H7 (cell line): ENCODE measurements at regions not wholly inside any gene's neighbourhood (a gene's known extent, or its start where the extent isn't known, plus 50 kb on each side); places are given as distances from the start of the nearest gene placed in this dataset.

Experiments
- DNase-seq: peaks from one replicate; pipeline ENCODE4 v3.0.0; 2012
- H3K27me3 ChIP-seq: 2 replicates; pipeline ENCODE4 v1.6.0; 2011; ENCODE audit warnings: mild to moderate bottlenecking, low read length; ENCODE audit not compliant: control insufficient read depth, insufficient read depth
- H3K36me3 ChIP-seq: replicated peaks from 2 replicates; pipeline ENCODE4 v1.5.1; 2011; ENCODE audit warnings: low read length; ENCODE audit not compliant: control insufficient read depth, insufficient read depth
- H3K4me3 ChIP-seq: 2 replicates; pipeline ENCODE4 v1.5.1; 2011; ENCODE audit warnings: low read depth, mild to moderate bottlenecking, control low read depth, low read length, moderate library complexity; ENCODE audit not compliant: insufficient read depth

DNA sequence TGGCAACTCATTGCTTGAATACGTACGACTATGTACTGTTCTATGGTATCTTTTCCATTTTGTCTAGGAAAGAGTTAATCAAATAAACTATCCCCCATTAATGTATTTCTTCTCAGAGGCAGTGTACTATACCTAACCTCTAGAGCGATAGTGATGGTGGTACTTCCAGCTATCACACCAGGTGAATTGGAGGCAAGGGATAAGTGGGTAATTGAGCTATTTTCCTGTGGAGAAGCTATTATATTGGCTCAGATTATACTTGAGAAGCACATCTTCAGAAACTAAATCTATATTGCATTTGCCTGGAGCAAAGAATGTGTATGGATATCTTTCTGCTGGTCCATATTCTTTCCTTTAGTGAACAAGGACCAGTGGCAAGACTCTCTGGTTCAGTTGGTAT is 430.7 kb upstream of the KHDRBS2 start:
- DNase-seq: no peak
- Histone ChIP-seq H3K4me3 (no peak overlapping the region), H3K27me3 (no peaks in the 10 kb centered on the region), H3K36me3 (no peaks in the 10 kb centered on the region)

DNA sequence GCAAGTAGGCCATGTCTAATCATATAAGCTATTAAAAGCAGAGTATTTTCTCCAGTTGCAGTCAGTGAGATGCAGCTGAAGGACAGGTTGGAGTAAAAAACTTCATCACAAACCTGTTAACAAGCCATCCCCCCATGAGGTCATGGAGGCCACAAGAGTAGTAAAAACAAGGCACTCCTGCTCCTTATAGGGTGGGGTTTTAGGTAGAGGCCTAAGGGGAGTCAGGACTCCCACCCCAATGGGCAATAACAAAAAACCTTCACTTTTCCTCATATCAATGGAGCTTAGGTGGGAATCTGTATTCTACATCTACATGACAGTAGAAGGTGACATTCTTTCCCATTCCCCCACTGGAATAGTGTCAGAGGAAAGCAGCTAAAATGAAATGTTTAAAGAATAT is 428.1 kb upstream of the KHDRBS2 start:
- Histone ChIP-seq H3K27me3 (no peaks in the 10 kb centered on the region), H3K4me3 (no peak overlapping the region)

DNA sequence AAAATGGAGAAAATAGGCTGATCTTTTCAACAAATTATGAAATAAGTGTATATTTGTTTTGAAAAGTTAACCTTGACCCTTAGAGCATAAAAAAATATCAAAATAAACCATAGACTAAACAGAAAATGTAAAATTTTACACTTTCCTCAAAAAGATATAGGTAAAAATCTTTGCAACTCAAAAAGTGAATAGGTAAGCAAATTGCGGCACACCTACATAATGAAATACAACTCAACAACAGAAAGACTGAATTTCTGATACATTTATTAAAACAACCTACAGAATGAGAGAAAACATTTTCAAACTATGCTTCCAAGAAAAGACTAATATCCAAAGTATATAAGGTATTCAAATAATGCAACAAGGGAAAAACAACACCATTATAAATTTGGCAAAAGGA is 425.7 kb upstream of the KHDRBS2 start:
- DNase-seq: no peak
- H3K27me3 ChIP-seq: no peaks in the 10 kb centered on the region
- H3K36me3 ChIP-seq: no peaks in the 10 kb centered on the region

More for the DNA sequence above, 428.1 kb upstream of the KHDRBS2 start:
- DNase-seq: no peak
- H3K36me3 ChIP-seq: no peaks in the 10 kb centered on the region

DNA sequence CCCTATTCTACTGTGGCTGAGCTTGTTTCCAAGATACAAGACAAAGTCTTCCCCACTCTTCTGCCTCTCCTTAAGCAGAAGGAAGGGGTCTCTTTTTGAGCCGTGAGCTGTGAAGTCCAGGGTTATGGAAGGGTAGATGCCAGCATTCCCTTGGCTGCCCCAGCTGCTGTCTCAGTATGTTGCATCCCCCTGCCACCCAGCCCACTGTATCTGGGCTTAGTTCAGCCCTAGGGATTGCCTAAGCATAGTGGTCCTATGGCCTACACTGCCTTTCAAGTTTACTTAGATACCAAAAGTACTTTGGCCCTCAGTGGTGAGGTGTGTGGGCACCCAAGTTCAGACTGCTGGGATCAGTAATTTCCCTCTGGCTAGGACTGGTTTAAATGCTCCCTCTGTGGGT is 421.9 kb upstream of the KHDRBS2 start:
- no peak for DNase-seq
- H3K27me3 ChIP-seq: no peaks in the 10 kb centered on the region
- no peaks in the 10 kb centered on the region for H3K36me3 ChIP-seq
- no peak overlapping the region for H3K4me3 ChIP-seq

More for the DNA sequence above, 425.7 kb upstream of the KHDRBS2 start:
- H3K4me3 ChIP-seq: no peak overlapping the region

DNA sequence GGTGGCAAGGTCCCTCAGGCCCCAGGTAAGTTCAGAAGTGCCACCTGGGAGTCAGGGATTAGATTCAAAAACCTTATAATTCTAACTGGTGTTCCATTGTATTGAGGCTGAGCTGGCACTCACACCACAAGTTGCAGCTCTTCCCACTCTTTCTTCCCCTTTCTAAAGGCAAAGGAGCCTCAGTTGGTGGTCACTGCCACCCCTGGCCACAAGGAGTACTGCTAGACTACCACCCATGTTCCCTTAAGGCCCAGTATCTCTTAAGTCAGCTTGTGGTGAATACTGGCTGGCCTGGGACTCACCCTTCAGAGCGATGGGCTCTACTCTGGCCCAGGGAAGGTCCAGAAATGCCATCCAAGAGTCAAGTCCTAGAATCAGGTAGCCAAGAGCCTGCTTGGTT is 421.1 kb upstream of the KHDRBS2 start:
- no peaks in the 10 kb centered on the region for H3K36me3 ChIP-seq
- no peak for DNase-seq
- no peaks in the 10 kb centered on the region for H3K27me3 ChIP-seq
- H3K4me3 ChIP-seq: no peak overlapping the region

DNA sequence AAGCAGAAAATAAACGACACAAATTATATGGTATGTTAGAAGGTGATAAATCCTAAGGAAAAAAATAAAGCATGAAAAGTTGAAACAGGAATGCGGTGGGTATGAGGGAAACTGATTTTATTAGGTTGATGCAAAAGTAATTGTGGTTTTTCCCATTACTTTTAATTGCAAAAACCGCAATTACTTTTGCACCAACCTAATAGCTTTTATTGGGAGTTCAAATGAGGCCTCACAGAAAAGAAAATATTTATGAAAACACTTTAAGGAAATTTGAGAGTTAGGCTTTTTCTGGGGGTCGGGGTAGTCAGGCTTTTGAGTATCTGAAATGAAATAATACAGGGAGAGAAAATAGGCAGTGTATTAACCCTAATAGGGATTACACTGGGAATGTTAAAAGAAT is 397.0 kb upstream of the KHDRBS2 start:
- Histone ChIP-seq H3K27me3 (no peaks in the 10 kb centered on the region), H3K4me3 (no peak overlapping the region), H3K36me3 (no peaks in the 10 kb centered on the region)
- DNase-seq: no peak

DNA sequence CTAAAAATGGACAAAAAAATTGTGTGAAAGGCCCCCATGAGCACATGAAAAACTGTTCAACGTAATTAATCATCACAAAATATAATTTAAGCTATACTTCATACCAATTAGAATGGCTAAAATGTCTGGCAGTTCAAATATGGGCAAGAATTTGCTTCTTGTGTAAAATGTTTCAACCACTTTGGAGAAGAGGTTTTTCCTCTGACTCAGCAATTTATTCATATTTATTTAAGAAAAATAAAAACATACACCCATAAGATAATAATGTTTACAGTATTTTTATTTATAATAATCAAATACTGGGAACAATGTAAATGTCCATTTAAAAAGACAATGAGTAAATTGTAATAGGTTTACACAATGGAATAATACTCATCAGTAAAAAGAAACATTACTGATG is 395.1 kb upstream of the KHDRBS2 start:
- Histone ChIP-seq H3K4me3 (no peak overlapping the region), H3K36me3 (no peaks in the 10 kb centered on the region), H3K27me3 (no peaks in the 10 kb centered on the region)
- no peak for DNase-seq

DNA sequence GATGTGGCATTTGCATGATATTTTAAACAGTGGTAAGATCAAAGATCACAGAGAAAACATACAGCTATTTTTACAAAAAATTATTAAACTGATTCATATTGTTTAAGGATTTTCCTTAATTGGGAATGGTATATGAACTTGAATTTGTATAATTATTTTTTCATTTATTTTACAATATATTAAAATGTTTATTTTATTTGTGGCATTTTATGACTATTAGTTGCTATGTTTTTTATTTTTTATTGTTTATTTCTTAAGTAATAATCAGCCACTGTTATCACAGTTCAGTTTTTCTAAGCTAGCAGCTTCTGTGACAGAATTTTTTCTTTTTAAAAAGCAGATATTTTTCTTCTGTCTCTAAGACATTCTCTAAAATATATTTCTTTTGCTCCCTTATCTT is 387.0 kb upstream of the KHDRBS2 start:
- H3K27me3 ChIP-seq: no peaks in the 10 kb centered on the region
- DNase-seq: no peak
- H3K36me3 ChIP-seq: no peaks in the 10 kb centered on the region
- no peak overlapping the region for H3K4me3 ChIP-seq

DNA sequence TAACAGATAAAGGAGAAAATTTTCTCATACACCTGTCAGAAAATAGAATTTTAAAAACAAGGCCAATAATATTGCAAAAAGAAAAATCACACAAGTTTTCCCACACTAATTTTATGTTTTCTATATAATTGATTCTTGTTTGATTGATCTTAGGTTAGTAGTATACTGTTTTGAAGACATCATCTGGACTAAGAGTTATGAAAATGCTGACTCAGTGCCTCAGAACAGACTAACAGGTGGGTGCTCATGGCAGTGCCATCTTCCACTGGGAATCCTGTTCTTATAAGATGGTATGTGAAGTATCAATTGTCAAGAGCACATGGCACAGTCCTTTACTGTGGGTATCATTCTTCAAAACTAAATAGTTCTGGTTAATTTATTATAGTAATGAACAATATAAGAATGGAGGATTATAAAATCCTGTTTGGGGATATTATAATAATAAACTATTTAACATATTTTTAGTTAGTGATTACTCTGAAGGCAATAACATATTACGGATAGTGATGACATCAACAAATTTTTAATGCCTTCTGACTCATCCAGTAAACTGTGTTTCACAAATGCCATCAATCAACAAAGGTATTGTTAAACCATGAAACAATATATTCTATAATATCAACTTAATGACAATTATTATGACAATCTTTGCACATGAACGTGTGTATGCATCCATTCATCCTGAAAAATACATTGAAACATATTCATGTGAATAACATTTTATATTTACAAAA is 384.6 kb upstream of the KHDRBS2 start:
- Histone ChIP-seq H3K27me3 (no peaks in the 10 kb centered on the region), H3K36me3 (no peaks in the 10 kb centered on the region), H3K4me3 (no peak overlapping the region)
- no peak for DNase-seq

DNA sequence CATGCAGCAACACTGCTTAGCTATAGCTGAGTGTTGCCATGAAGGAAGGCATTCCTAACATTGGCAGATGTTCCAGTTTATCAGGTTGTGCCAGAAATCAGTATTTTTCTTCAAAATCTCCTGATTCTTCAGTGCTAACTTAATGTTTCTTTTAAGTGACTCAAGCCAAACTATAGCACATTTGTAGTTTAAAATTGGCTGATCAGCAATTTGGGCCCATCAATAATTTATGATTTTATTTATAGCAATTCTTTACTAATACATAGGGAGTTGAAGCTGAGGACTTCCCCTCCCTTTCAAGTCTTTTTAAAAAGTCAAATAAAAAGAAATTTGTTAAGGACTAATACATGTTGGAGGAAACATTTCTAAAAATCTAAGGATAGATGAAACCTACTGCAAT is 383.8 kb upstream of the KHDRBS2 start:
- no peak for DNase-seq
- Histone ChIP-seq H3K27me3 (no peaks in the 10 kb centered on the region), H3K36me3 (no peaks in the 10 kb centered on the region), H3K4me3 (no peak overlapping the region)

DNA sequence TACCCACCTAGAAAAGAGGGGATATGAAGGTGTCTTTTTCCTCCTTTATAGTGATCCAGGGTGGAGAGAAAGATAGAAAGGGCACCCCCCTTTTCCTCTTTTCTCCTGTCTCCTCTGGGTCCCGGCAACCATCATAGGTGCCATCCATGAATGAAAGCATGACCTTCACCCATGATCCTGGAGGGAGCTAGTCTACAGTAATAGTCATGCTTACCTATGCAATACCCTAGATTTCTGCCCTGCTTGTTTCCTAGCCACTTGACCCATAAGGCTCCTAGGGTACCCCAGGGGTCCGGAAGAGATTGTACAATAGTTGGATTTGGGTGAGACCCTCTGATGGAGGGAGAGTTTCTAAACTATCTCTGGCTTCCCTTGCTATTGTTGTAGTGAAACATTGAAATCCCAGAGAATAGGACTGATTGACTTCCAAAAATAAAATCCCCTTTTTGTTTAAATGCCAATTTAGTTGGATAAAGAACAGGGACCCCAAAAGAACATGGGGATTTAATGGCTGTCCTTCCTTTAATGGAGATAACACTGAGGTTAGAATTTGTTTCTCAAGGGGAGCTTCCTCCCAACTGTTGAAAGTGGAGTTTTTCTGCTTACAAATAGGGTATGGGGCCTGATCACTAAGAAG is 366.8 kb upstream of the KHDRBS2 start:
- DNase-seq: no peak
- no peak overlapping the region for H3K4me3 ChIP-seq

DNA sequence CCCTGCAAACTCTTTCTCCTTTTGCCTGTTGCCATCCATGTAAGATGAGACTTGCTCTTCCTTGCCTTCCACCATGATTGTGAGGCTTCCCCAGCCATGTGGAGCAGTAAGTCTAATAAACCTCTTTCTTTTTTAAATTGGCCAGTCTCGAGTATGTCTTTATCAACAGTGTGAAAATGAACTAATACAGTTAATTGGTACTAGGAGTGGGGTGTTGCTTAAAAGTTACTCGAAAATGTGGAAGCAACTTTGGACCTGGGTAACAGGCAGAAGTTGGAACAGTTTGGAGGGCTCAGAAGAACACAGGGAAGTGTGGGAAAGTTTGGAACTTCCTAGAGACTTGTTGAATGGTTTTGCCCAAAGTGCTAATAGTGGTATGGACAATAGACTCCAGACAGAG is 359.2 kb upstream of the KHDRBS2 start:
- Histone ChIP-seq H3K27me3 (no peaks in the 10 kb centered on the region), H3K4me3 (no peak overlapping the region), H3K36me3 (no peaks in the 10 kb centered on the region)
- no peak for DNase-seq

More for the DNA sequence above, 366.8 kb upstream of the KHDRBS2 start:
- Histone ChIP-seq H3K27me3 (no peaks in the 10 kb centered on the region), H3K36me3 (no peaks in the 10 kb centered on the region)

DNA sequence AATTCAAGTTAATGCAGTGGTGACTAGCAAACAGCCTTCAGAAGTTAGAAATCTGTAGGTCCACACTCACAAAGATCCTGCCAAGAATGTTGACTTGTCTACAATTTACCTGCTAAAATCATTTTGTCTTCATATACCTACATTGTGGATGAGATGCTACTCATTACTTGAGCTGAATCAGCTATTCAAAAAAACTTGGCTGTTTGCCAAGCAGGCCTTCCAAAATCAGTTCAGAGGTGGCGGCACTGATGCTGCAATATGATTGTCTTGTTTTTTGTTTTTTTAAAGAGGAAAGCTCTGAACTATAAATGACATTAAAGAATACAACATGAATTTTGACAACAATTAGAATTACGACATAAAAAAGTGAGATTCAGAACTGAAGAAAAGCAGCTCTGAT is 354.7 kb upstream of the KHDRBS2 start:
- H3K36me3 ChIP-seq: no peaks in the 10 kb centered on the region
- no peak for DNase-seq
- no peaks in the 10 kb centered on the region for H3K27me3 ChIP-seq
- no peak overlapping the region for H3K4me3 ChIP-seq

DNA sequence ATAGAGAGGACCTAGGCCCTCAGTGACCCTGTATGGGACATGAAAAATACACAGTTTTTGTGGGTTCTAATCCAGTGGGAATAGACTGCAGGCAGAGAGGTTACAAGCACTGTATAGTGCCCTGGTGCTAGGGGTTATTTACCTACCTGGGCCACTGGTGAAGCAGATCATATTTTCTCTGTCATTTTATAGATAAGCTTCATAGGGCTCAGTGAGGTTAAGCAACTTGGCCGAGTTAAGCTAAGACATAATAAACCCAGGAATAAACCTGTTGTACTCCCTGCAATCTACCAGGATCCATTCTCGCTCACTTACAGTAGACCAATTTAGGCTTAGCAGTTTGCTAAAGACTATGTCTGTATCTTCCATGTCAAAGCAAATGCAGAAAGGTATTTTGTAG is 340.6 kb upstream of the KHDRBS2 start:
- Histone ChIP-seq H3K4me3 (no peak overlapping the region), H3K36me3 (no peaks in the 10 kb centered on the region), H3K27me3 (no peaks in the 10 kb centered on the region)
- DNase-seq: no peak

DNA sequence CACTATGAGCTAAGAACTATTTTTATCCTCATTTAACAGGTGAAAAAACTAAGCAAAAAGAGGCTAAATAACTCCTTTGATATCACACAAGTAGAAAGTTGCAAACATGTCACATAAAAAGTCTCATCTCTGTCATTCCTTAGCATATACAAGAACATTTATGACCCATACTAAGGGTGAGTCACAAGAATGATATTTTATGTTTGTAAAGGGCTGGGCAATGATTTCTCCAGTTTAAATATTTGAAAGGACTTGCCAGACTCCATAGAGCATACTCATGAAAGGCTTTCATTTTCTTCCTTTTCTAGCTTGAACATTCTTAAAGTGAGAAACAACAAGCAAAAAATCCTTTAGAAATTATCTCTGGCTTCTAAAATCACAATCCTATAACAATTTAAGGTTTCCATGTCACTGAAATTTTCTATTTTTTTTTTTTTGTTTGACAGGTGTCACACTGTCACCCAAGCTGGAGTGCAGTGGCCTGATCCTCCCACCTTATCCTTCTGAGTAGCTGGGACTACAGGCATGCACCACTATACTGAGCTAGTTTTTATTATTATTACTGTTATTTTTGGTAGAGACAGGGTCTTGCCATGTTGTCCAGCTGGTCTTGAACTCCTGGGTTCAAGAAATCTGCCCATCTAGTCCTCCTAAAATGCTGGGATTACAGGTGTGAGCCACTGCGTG is 338.0 kb upstream of the KHDRBS2 start:
- Histone ChIP-seq H3K27me3 (no peaks in the 10 kb centered on the region), H3K36me3 (no peaks in the 10 kb centered on the region), H3K4me3 (no peak overlapping the region)
- DNase-seq: no peak
